PC-3 (cell line): ENCODE measurements at regions not wholly inside any gene's neighbourhood (a gene's known extent, or its start where the extent isn't known, plus 50 kb on each side); places are given as distances from the start of the nearest gene placed in this dataset.

Experiments used
- ATAC-seq: fragments of 200-7000 bp; cut with Tn5 transposase; 2 replicates; pipeline ENCODE4 v1.9.1; 2020; ENCODE audit warnings: mild to moderate bottlenecking, moderate library complexity
- BruUV-seq: library from RNA; stranded (reverse); fragments of 400-500 nt; replicated peaks from 2 replicates; lab custom pipeline; 2021; lab: Mats Ljungman, UMichigan
- CTCF ChIA-PET: fragments of 300-600 bp; sonication (Branson Sonifier 250); formaldehyde crosslinking; loops from one replicate; lab custom pipeline; 2022; ENCODE audit warnings: antibody characterized with exemption; lab: Charles Lee
- POLR2A ChIA-PET: fragments of 300-600 bp; sonication (Branson Sonifier 250); formaldehyde crosslinking; loops from one replicate; lab custom pipeline; 2022; ENCODE audit warnings: antibody characterized with exemption; ENCODE audit not compliant: unreplicated experiment; lab: Charles Lee
- DNase-seq: peaks from one replicate; pipeline ENCODE4 v3.0.0-alpha.2; 2015
- H2AFZ ChIP-seq: fragments of 300-600 bp; sonication (generic); 2 replicates; pipeline ENCODE4 v1.6.0; 2016; ENCODE audit warnings: antibody characterized with exemption, low read length
- H3F3A ChIP-seq: fragments of 300-600 bp; sonication (generic); one replicate; pipeline ENCODE4 v1.6.0; 2017; ENCODE audit warnings: antibody characterized with exemption, low read length, control low read depth, mild to moderate bottlenecking; ENCODE audit not compliant: unreplicated experiment
- H3K27ac ChIP-seq: fragments of 300-600 bp; sonication (generic); 2 replicates; pipeline ENCODE4 v1.5.1; 2016; ENCODE audit warnings: mild to moderate bottlenecking, low read length
- H3K27me3 ChIP-seq: fragments of 300-600 bp; sonication (generic); 2 replicates; pipeline ENCODE4 v1.6.1; 2016; ENCODE audit warnings: low read length, mixed read lengths
- H3K36me3 ChIP-seq: fragments of 300-600 bp; sonication (generic); 2 replicates; pipeline ENCODE4 v1.6.1; 2016; ENCODE audit warnings: low read depth, mixed run types, low read length, mixed read lengths
- H3K4me1 ChIP-seq: fragments of 300-600 bp; sonication (generic); 2 replicates; pipeline ENCODE4 v1.5.1; 2016; ENCODE audit warnings: low read length; ENCODE audit not compliant: insufficient read depth
- H3K4me2 ChIP-seq: fragments of 300-600 bp; sonication (generic); 2 replicates; pipeline ENCODE4 v1.6.0; 2016; ENCODE audit warnings: low read length
- H3K4me3 ChIP-seq: fragments of 300-600 bp; sonication (generic); 2 replicates; pipeline ENCODE4 v1.5.1; 2016; ENCODE audit warnings: mild to moderate bottlenecking, low read length, mixed read lengths
- H3K79me2 ChIP-seq: fragments of 300-600 bp; sonication (generic); 2 replicates; pipeline ENCODE4 v1.6.1; 2017; ENCODE audit warnings: low read length, mixed read lengths
- H3K9ac ChIP-seq: fragments of 300-600 bp; sonication (generic); 2 replicates; pipeline ENCODE4 v1.6.0; 2016; ENCODE audit warnings: mild to moderate bottlenecking, low read length
- H3K9me2 ChIP-seq: fragments of 300-600 bp; sonication (generic); replicated peaks from 2 replicates; pipeline ENCODE4 v1.6.1; 2016; ENCODE audit warnings: mixed run types, low read length, mixed read lengths
- H3K9me3 ChIP-seq: fragments of 300-600 bp; sonication (generic); 2 replicates; pipeline ENCODE4 v1.6.1; 2016; ENCODE audit warnings: low read length, mixed read lengths
- H4K20me1 ChIP-seq: fragments of 300-600 bp; sonication (generic); 2 replicates; pipeline ENCODE4 v1.6.1; 2016; ENCODE audit warnings: low read length, mixed read lengths
- EZH2 ChIP-seq: fragments of 300-600 bp; sonication (generic); IDR thresholded peaks from one replicate; pipeline ENCODE4 v1.6.1; 2017; ENCODE audit warnings: antibody characterized with exemption, mild to moderate bottlenecking, low read length; ENCODE audit not compliant: unreplicated experiment
- EZH2phosphoT487 ChIP-seq: fragments of 300-600 bp; sonication (generic); IDR thresholded peaks from 2 replicates; pipeline ENCODE4 v1.6.1; 2018; ENCODE audit warnings: mild to moderate bottlenecking, antibody characterized with exemption, low read length, borderline replicate concordance
- intact Hi-C: fragments of 100-400 bp; cut with micrococcal nuclease; formaldehyde crosslinking; loops from 2 replicates; pipeline ENCODE4 v1.9.0; 2023
- TF ChIP-seq, protein P1 (sequence below): fragments of 300-600 bp; sonication (generic); conservative IDR thresholded peaks from 2 replicates; pipeline ENCODE4 v1.5.1; 2017; ENCODE audit warnings: antibody characterized with exemption, low read depth, mild to moderate bottlenecking, low read length

DNA sequence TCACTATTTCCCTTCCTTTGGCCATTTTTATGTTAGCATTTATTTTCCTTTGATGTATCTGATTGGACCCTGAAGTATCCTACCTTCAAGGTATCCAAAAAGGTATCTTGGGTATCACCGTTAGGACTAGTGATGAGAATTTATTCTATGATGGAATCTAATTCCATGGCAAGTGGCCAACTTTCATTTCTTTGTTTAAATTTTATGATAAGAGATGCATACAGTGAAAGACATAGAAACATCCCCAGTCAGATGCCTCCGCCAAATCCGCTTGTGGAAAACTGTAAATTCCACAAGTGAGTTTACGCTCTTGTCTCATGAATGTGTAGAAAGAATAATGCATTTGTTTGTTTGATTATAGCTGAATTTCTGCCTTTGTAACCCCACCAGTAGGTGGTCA lies 153.7 kb upstream of the NR2F2 start:
- BruUV-seq: no TSS peak
- Histone ChIP-seq H3K27ac (no peak overlapping the region), H3K4me3 (no peak overlapping the region), H4K20me1 (no peaks in the 10 kb centered on the region), H2AFZ (no peak overlapping the region), H3K36me3 (no peaks in the 10 kb centered on the region), H3K9me3 (no peaks in the 10 kb centered on the region), H3F3A (no peaks in the 10 kb centered on the region), H3K79me2 (no peaks in the 10 kb centered on the region), H3K9ac (no peak overlapping the region), H3K9me2 (no peaks in the 10 kb centered on the region), H3K4me1 (no peaks in the 10 kb centered on the region), H3K27me3 (no peaks in the 10 kb centered on the region), H3K4me2 (no peak overlapping the region)
- intact Hi-C loops: no loop called here
- ATAC-seq: no peak
- ChIA-PET POLR2A (no interaction called here), CTCF (no interaction called here)
- TF ChIP-seq EZH2: no peak
- TF ChIP-seq, protein P1, sequence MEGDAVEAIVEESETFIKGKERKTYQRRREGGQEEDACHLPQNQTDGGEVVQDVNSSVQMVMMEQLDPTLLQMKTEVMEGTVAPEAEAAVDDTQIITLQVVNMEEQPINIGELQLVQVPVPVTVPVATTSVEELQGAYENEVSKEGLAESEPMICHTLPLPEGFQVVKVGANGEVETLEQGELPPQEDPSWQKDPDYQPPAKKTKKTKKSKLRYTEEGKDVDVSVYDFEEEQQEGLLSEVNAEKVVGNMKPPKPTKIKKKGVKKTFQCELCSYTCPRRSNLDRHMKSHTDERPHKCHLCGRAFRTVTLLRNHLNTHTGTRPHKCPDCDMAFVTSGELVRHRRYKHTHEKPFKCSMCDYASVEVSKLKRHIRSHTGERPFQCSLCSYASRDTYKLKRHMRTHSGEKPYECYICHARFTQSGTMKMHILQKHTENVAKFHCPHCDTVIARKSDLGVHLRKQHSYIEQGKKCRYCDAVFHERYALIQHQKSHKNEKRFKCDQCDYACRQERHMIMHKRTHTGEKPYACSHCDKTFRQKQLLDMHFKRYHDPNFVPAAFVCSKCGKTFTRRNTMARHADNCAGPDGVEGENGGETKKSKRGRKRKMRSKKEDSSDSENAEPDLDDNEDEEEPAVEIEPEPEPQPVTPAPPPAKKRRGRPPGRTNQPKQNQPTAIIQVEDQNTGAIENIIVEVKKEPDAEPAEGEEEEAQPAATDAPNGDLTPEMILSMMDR: no peak
- no peak for TF ChIP-seq EZH2phosphoT487
- no peak for DNase-seq

- CTCF ChIA-PET: no interaction called here
- no peak overlapping the region for H2AFZ ChIP-seq
- DNase-seq: no peak
- no peak overlapping the region for H3K9ac ChIP-seq
- no peaks in the 10 kb centered on the region for H3K27me3 ChIP-seq
- intact Hi-C loops: no loop called here
- H3K4me3 ChIP-seq: no peak overlapping the region
- no peaks in the 10 kb centered on the region for H3K9me2 ChIP-seq
- TF ChIP-seq EZH2phosphoT487: no peak
- TF ChIP-seq, protein P1: no peak
- no peak for TF ChIP-seq EZH2
- H3K36me3 ChIP-seq: no peaks in the 10 kb centered on the region
- POLR2A ChIA-PET: no interaction called here
- H3K27ac ChIP-seq: no peak overlapping the region
- no peaks in the 10 kb centered on the region for H3K4me1 ChIP-seq
- H3K4me2 ChIP-seq: no peak overlapping the region
- H3F3A ChIP-seq: no peaks in the 10 kb centered on the region
- BruUV-seq: no TSS peak
- no peaks in the 10 kb centered on the region for H4K20me1 ChIP-seq
- no peaks in the 10 kb centered on the region for H3K79me2 ChIP-seq
- no peak for ATAC-seq
- H3K9me3 ChIP-seq: no peaks in the 10 kb centered on the region
Observed at GRCh38 chr15:96177279-96177678, 153.2 kb upstream of the NR2F2 start.

DNA sequence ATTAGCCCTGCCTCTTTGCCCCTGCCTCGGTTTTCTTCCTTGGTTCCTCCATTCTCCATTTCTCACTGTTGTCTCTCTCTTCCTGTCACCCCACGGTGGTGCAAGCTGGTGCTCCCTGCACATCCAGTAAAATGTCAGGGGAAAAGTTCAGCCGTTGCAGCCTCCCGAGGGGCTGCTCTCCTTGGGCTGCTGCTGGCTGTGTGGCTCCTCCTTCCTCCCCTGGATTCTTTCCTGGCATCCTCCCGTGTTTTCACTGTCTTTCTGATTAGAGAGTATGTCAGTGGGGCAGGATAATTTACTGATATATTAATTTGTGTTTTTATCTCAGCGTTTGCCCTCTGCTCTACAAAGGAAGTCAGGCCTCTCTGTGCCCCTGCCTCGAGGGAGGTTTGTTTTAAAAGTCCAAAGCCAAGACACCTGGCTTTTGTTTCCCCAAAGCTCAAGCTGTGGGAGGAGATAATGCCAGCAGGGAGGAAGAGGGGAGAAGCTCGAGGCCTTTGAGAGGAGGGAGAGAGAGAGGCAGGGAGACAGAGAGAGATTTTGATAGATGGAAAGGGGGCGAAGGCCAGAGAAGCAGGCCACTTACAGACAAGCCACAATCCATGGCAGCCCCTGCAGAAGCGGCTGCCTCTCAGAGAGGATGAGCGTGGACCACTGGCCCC lies 150.3 kb upstream of the NR2F2 start:
- Histone ChIP-seq H3K4me3 (no peak overlapping the region), H3K27me3 (no peaks in the 10 kb centered on the region), H2AFZ (no peak overlapping the region), H3K27ac (no peak overlapping the region), H3K9me2 (no peaks in the 10 kb centered on the region), H3K9ac (no peak overlapping the region), H4K20me1 (no peaks in the 10 kb centered on the region), H3K36me3 (no peaks in the 10 kb centered on the region), H3F3A (no peaks in the 10 kb centered on the region), H3K4me2 (no peak overlapping the region), H3K9me3 (no peaks in the 10 kb centered on the region), H3K4me1 (no peaks in the 10 kb centered on the region), H3K79me2 (no peaks in the 10 kb centered on the region)
- ATAC-seq (no peak), DNase-seq (no peak)
- TF ChIP-seq EZH2: no peak
- TF ChIP-seq, protein P1: no peak
- CTCF ChIA-PET: no interaction called here
- POLR2A ChIA-PET: no interaction called here
- BruUV-seq: no TSS peak
- intact Hi-C loops: no loop called here
